Osteoblast (primary cell): ENCODE measurements at regions not wholly inside any gene's neighbourhood (a gene's known extent, or its start where the extent isn't known, plus 50 kb on each side); places are given as distances from the start of the nearest gene placed in this dataset.

Experiments
- DNase-seq: peaks from one replicate; pipeline ENCODE4 v3.0.0; 2011; ENCODE audit warnings: low spot score, mixed read lengths; ENCODE audit not compliant: insufficient read length; ENCODE audit errors: missing footprints
- H2AFZ ChIP-seq: 2 replicates; pipeline ENCODE4 v1.6.0; 2011; ENCODE audit warnings: mild to moderate bottlenecking, low read length
- H3K27ac ChIP-seq: 2 replicates; pipeline ENCODE4 v1.5.1; 2011; ENCODE audit warnings: mild to moderate bottlenecking, low read depth, low read length, moderate library complexity
- H3K27me3 ChIP-seq: 2 replicates; pipeline ENCODE4 v1.6.0; 2012; ENCODE audit warnings: mild to moderate bottlenecking, control low read depth, inconsistent platforms, low read length, moderate library complexity; ENCODE audit not compliant: insufficient read depth
- H3K36me3 ChIP-seq: 2 replicates; pipeline ENCODE4 v1.5.1; 2011; ENCODE audit warnings: mild to moderate bottlenecking, low read length, control low read depth, moderate library complexity; ENCODE audit not compliant: insufficient read depth
- H3K4me1 ChIP-seq: 2 replicates; pipeline ENCODE4 v1.5.1; 2011; ENCODE audit warnings: mild to moderate bottlenecking, low read length, control low read depth, moderate library complexity; ENCODE audit not compliant: insufficient read depth
- H3K4me2 ChIP-seq: 2 replicates; pipeline ENCODE4 v1.6.0; 2011; ENCODE audit warnings: mild to moderate bottlenecking, low read length; ENCODE audit not compliant: insufficient read depth
- H3K4me3 ChIP-seq: fragments of 200-600 bp; sonication (generic); 3 replicates; pipeline ENCODE4 v1.5.1; 2012; ENCODE audit warnings: mild to moderate bottlenecking, low read length, inconsistent platforms; ENCODE audit not compliant: insufficient read depth
- H3K79me2 ChIP-seq: 2 replicates; pipeline ENCODE4 v1.6.0; 2012; ENCODE audit warnings: mild to moderate bottlenecking, low read length, control low read depth, inconsistent platforms; ENCODE audit not compliant: insufficient read depth
- H3K9me3 ChIP-seq: 2 replicates; pipeline ENCODE4 v1.5.1; 2011; ENCODE audit warnings: low read depth, low read length, control low read depth
- H4K20me1 ChIP-seq: 2 replicates; pipeline ENCODE4 v1.6.0; 2012; ENCODE audit warnings: mild to moderate bottlenecking, low read length, control low read depth; ENCODE audit not compliant: insufficient read depth
- TF ChIP-seq, protein P1 (sequence below): IDR thresholded peaks from 2 replicates; pipeline ENCODE4 v1.5.1; 2011; ENCODE audit warnings: mild to moderate bottlenecking, low read depth, low read length, moderate library complexity; ENCODE audit errors: extremely low read depth

- no peak overlapping the region for H3K27ac ChIP-seq
- H3K9me3 ChIP-seq = no peaks in the 10 kb centered on the region
- no peaks in the 10 kb centered on the region for H3K36me3 ChIP-seq
- no peak overlapping the region for H3K4me3 ChIP-seq
- H4K20me1 ChIP-seq = no peaks in the 10 kb centered on the region
- H3K4me1 ChIP-seq = no peaks in the 10 kb centered on the region
- DNase-seq = no peak
- no peaks in the 10 kb centered on the region for H3K79me2 ChIP-seq
- TF ChIP-seq, protein P1, sequence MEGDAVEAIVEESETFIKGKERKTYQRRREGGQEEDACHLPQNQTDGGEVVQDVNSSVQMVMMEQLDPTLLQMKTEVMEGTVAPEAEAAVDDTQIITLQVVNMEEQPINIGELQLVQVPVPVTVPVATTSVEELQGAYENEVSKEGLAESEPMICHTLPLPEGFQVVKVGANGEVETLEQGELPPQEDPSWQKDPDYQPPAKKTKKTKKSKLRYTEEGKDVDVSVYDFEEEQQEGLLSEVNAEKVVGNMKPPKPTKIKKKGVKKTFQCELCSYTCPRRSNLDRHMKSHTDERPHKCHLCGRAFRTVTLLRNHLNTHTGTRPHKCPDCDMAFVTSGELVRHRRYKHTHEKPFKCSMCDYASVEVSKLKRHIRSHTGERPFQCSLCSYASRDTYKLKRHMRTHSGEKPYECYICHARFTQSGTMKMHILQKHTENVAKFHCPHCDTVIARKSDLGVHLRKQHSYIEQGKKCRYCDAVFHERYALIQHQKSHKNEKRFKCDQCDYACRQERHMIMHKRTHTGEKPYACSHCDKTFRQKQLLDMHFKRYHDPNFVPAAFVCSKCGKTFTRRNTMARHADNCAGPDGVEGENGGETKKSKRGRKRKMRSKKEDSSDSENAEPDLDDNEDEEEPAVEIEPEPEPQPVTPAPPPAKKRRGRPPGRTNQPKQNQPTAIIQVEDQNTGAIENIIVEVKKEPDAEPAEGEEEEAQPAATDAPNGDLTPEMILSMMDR = no peak
- H2AFZ ChIP-seq = no peak overlapping the region
- H3K4me2 ChIP-seq = no peak overlapping the region
- no peaks in the 10 kb centered on the region for H3K27me3 ChIP-seq
These were observed 79.3 kb upstream of the PMEPA1 start for GRCh38 chr20:57788936-57789613.

DNA sequence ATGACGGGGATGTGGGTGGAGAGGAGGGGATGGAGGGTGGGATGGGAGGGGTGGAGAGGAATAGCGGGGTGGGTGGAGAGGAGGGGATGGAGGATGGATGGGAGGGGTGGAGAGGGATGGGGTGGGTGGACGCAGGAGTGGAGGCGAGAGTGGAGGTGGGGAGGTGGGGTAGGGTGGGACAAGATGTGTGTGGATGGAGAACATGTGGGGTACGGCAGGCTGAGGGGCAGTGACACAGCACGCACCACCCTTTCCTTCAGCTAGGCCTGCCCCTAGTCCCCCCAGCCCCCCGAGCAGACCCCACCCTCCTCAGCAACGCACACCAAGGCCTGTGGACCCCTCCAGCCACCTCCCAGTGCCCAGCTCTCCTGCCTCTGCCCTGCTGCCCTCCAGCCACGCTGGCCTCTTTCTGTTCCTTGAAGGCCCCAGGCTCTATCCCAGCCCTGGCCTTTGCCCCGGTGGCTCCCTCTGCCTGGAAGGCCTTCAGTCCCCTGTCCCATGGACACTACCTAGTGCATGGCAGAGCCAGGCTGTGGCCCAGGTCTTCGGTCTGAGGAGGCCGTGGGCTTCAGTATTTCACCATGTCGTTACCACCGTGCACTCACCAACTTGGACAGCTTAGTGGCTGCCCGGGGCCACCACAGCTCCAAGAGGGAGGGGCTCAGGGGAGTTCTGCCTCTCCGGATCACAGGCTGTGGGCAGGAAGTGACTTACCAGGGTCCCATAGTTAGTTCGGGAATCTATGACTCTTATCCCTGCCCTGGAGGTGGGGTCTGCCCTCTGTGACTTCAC lies 78.4 kb upstream of the PMEPA1 start:
- DNase-seq = no peak
- Histone ChIP-seq H3K27ac (no peak overlapping the region), H4K20me1 (no peaks in the 10 kb centered on the region), H3K9me3 (no peaks in the 10 kb centered on the region), H2AFZ (no peak overlapping the region), H3K4me3 (no peak overlapping the region), H3K27me3 (no peaks in the 10 kb centered on the region), H3K36me3 (no peaks in the 10 kb centered on the region), H3K4me2 (no peak overlapping the region), H3K4me1 (no peaks in the 10 kb centered on the region), H3K79me2 (no peaks in the 10 kb centered on the region)
- TF ChIP-seq, protein P1 = no peak

DNA sequence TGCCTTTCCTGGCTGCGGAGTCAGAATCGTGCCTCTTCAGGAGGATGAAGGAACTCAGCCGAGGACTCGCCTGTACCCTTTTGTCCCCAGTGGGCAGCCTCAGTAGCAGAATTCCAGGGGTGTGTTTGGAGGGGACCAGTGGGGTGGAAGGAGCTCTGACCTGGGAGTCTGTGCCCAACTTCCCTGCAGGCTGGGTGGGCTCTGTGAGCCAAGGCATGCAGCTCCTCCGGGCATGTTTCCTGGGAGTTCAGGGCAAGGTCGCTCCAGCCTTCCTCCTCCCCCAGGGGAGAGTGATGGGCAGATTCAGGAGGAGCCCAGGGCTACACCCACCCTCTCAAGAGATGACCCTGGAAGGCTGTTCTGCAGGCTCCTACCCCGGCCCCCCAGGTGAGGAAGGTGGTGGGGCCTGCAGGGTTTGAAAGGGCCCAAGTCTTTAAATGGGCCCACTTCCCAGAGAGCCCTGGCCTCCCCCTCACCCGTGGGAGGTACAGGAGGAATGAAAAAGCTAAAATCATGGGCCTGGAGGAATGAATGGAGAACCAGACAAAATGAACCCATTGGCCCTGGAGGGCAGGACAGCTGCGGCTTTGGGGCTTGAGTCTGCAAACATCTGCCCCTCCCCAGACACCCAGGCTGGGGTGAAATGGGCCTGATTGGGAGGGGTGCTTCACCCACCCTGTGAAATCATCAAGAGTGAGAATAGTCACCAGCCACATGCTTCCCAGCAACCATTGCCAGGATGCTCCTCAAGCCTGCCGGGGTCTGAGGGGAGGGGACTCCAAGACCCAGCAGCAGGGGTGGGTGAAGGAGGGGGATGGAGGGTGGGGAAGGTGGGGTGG lies 77.6 kb upstream of the PMEPA1 start:
- no peak overlapping the region for H2AFZ ChIP-seq
- H3K4me1 ChIP-seq = no peaks in the 10 kb centered on the region
- H4K20me1 ChIP-seq = no peaks in the 10 kb centered on the region
- no peaks in the 10 kb centered on the region for H3K9me3 ChIP-seq
- TF ChIP-seq, protein P1 = no peak
- no peak overlapping the region for H3K4me3 ChIP-seq
- no peaks in the 10 kb centered on the region for H3K27me3 ChIP-seq
- no peak for DNase-seq
- no peak overlapping the region for H3K4me2 ChIP-seq
- no peaks in the 10 kb centered on the region for H3K36me3 ChIP-seq
- H3K79me2 ChIP-seq = no peaks in the 10 kb centered on the region
- no peak overlapping the region for H3K27ac ChIP-seq
